GM23248 (cell line): ENCODE measurements at regions not wholly inside any gene's neighbourhood (a gene's known extent, or its start where the extent isn't known, plus 50 kb on each side); places are given as distances from the start of the nearest gene placed in this dataset.

ENCODE experiments used
- DNase-seq: peaks from one replicate; pipeline ENCODE4 v3.0.0-alpha.2; 2015
- H2AFZ ChIP-seq: fragments of 200-600 bp; sonication (generic); 2 replicates; pipeline ENCODE4 v1.6.1; 2016; ENCODE audit warnings: antibody characterized with exemption
- H3F3A ChIP-seq: fragments of 200-600 bp; sonication (generic); 2 replicates; pipeline ENCODE4 v1.6.1; 2016; ENCODE audit warnings: mild to moderate bottlenecking, antibody characterized with exemption, mixed run types; ENCODE audit not compliant: insufficient read depth
- H3K27ac ChIP-seq: fragments of 200-600 bp; sonication (generic); 2 replicates; pipeline ENCODE4 v1.5.1; 2016; ENCODE audit warnings: mild to moderate bottlenecking
- H3K27me3 ChIP-seq: fragments of 200-600 bp; sonication (generic); replicated peaks from 2 replicates; pipeline ENCODE4 v1.6.1; 2016; ENCODE audit warnings: mild to moderate bottlenecking; ENCODE audit not compliant: insufficient read depth
- H3K36me3 ChIP-seq: fragments of 200-600 bp; sonication (generic); 2 replicates; pipeline ENCODE4 v1.6.1; 2016; ENCODE audit warnings: low read depth, mild to moderate bottlenecking
- H3K4me1 ChIP-seq: fragments of 200-600 bp; sonication (generic); 2 replicates; pipeline ENCODE4 v1.6.1; 2016; ENCODE audit warnings: mild to moderate bottlenecking; ENCODE audit not compliant: insufficient read depth
- H3K4me2 ChIP-seq: fragments of 200-600 bp; sonication (generic); one replicate; pipeline ENCODE4 v1.6.1; 2016; ENCODE audit warnings: mild to moderate bottlenecking; ENCODE audit not compliant: unreplicated experiment
- H3K4me3 ChIP-seq: fragments of 200-600 bp; sonication (generic); 2 replicates; pipeline ENCODE4 v1.5.1; 2016; ENCODE audit warnings: mild to moderate bottlenecking
- H3K79me2 ChIP-seq: fragments of 200-600 bp; sonication (generic); 2 replicates; pipeline ENCODE4 v1.6.1; 2016; ENCODE audit warnings: mild to moderate bottlenecking; ENCODE audit not compliant: insufficient read depth
- H3K9ac ChIP-seq: fragments of 200-600 bp; sonication (generic); 2 replicates; pipeline ENCODE4 v1.6.1; 2016; ENCODE audit warnings: mild to moderate bottlenecking
- H3K9me2 ChIP-seq: fragments of 200-600 bp; sonication (generic); 2 replicates; pipeline ENCODE4 v1.6.1; 2016; ENCODE audit warnings: mixed run types, mild to moderate bottlenecking, moderate library complexity; ENCODE audit not compliant: insufficient read depth
- H3K9me3 ChIP-seq: fragments of 200-600 bp; sonication (generic); one replicate; pipeline ENCODE4 v1.6.1; 2017; ENCODE audit warnings: low read depth
- H4K20me1 ChIP-seq: fragments of 200-600 bp; sonication (generic); 2 replicates; pipeline ENCODE4 v1.6.0; 2016; ENCODE audit not compliant: insufficient read depth
- EZH2 ChIP-seq: fragments of 200-600 bp; sonication (generic); IDR thresholded peaks from 2 replicates; pipeline ENCODE4 v1.6.1; 2018; ENCODE audit warnings: antibody characterized with exemption, mild to moderate bottlenecking; ENCODE audit not compliant: insufficient read depth, poor library complexity, severe bottlenecking
- EZH2phosphoT487 ChIP-seq: fragments of 200-600 bp; sonication (generic); IDR thresholded peaks from 2 replicates; pipeline ENCODE4 v1.6.1; 2018; ENCODE audit warnings: antibody characterized with exemption, moderate library complexity, mild to moderate bottlenecking, low read depth; ENCODE audit not compliant: insufficient read depth
- WGBS, 2 experiments: methylation state at CpG; one replicate each; pipeline ENCODE4 v1.1.6; 2015 to 2017; ENCODE audit warnings: low lambda C conversion rate in 2 of 2, low coverage in 1 of 2; ENCODE audit errors: missing lambda C conversion rate in 2 of 2; 5-methylcytosine and 5-hydroxymethylcytosine counted together
- in situ Hi-C: fragments of 300-500 bp; cut with MboI; formaldehyde crosslinking; loops from 2 replicates; pipeline ENCODE4 v1.15.0; 2020

DNA sequence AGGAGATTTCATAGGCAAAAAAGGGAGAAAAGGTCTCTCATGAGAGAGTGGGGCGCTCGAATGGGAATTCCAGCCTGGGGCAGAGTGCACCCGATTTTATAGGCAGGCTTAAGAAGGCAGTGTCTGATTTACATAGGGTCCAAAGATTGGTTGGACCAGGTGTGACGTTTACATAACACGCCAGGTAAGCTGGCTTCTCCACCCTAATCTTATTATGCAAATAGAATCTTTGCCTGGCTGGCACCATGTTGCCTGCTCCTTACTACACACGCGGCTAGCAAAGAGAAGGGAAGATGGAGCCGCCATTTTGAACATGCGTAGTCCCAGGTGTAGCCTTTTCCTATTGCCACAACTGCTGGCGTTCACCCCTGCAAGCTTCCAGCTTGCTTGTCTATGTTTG, 103.7 kb downstream of the SLC16A1 start:
- Histone ChIP-seq H3K27ac (peak overlapping the region; percentile 56), H3K9ac (no peak overlapping the region), H3F3A (no peaks in the 10 kb centered on the region; the same call in 1 of the 2 replicates), H3K27me3 (no peaks in the 10 kb centered on the region), H3K4me1 (peaks cover 19% of the 10 kb centered on the region), H3K79me2 (peaks cover 20% of the 10 kb centered on the region), H4K20me1 (no peaks in the 10 kb centered on the region), H3K9me3 (no peaks in the 10 kb centered on the region), H3K36me3 (no peaks in the 10 kb centered on the region), H3K4me3 (no peak overlapping the region), H2AFZ (0 out of 2 replicates have a peak overlapping the region, but pooled peaks have one; percentile 18), H3K9me2 (no peaks in the 10 kb centered on the region), H3K4me2 (no peak overlapping the region)
- no peak for DNase-seq
- WGBS, 2 experiments = 84 to 88% methylated on average over 10 of the region's 10 CpGs
- in situ Hi-C loops = no loop called here
- no peak for TF ChIP-seq EZH2
- no peak for TF ChIP-seq EZH2phosphoT487

DNA sequence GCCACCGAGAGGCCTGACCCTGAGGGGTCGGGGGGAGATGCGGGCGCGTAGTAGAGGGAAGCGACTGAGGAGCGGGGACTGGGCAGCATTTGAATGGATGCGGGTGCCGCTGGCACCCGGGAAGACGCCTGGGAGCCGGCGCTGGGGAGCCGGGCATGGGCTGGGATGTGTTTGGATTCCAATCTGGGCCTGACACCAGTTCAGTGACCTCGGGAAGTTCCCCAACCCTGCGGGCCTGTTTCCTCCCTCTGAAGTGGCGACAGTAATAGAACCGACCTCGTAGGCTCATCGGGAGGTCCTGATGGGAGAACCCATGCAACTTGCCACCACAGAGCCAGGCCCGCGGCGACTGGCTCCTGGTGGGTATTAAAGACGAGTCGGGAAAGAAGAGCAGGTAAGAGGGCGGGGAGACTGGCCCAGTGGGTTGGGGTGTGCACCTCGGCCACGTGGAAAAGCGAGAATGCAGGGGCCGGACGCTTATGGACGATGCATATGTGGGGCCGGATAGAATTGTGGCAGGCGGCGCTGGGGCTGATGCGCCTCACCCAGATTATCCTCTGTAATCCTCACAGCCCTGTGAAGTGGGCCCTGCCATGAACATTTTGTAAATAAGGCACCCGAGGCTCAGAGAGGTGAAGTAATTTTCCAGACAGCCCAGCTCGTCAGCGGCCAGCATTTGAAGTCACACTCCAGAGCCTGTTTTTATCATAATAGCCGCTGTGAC, 105.8 kb downstream of the SLC16A1 start:
- in situ Hi-C loops = no loop called here
- peaks cover 3% of the 10 kb centered on the region; the same call in 1 of the 2 replicates for H3F3A ChIP-seq
- TF ChIP-seq EZH2phosphoT487 = no peak
- TF ChIP-seq EZH2 = no peak
- H3K9ac ChIP-seq = peak overlapping the region; percentile 69
- no peaks in the 10 kb centered on the region for H3K9me3 ChIP-seq
- H3K4me2 ChIP-seq = peak overlapping the region; percentile 84
- 24 to 32% methylated on average over 33 to 40 of the region's 40 CpGs for WGBS, 2 experiments
- H4K20me1 ChIP-seq = no peaks in the 10 kb centered on the region
- H3K79me2 ChIP-seq = peaks cover 20% of the 10 kb centered on the region
- DNase-seq = peak; percentile 42
- H2AFZ ChIP-seq = peak overlapping the region; percentile 95
- H3K27ac ChIP-seq = no peak overlapping the region
- H3K4me1 ChIP-seq = peaks cover 17% of the 10 kb centered on the region
- peak overlapping the region; percentile 67 for H3K4me3 ChIP-seq
- H3K36me3 ChIP-seq = no peaks in the 10 kb centered on the region
- no peaks in the 10 kb centered on the region for H3K27me3 ChIP-seq
- no peaks in the 10 kb centered on the region for H3K9me2 ChIP-seq

DNA sequence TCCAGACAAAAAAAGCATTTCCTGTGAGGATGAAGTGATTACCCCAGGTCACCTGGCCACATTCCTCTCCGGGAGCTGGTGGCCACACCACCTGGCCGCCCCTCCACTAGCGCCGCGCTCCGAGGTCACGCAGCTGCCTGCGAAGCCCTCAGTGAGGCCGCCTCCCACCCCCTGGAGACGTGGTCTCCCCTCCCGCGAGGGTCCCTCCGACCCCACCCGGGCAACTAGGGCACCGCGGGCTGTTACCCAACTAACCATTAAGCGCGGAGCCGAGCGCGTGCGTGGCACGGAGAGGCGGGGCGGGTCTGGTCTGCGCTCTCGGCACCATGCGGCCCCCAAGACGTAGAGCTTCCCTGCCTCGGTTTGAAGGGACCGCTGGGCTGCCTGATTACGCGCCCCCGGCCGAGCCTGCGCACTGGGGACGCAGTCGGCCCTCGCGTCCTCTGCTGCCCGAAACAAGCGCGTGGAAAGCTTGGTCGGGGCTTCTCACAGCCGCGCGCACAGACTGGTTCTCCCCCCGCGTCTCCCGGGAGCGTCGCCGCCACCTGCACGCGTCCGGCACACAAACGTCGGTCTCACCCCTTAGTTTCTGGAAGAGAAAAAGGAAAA, 106.5 kb downstream of the SLC16A1 start:
- H3F3A ChIP-seq = peaks cover 3% of the 10 kb centered on the region; the same call in 1 of the 2 replicates
- no peaks in the 10 kb centered on the region for H3K9me2 ChIP-seq
- in situ Hi-C loops = no loop called here
- no peaks in the 10 kb centered on the region for H3K36me3 ChIP-seq
- H3K27me3 ChIP-seq = no peaks in the 10 kb centered on the region
- peak overlapping the region; percentile 95 for H2AFZ ChIP-seq
- peak; percentile 68 for DNase-seq
- H3K27ac ChIP-seq = no peak overlapping the region
- H3K4me3 ChIP-seq = peak overlapping the region; percentile 67
- H3K79me2 ChIP-seq = peaks cover 20% of the 10 kb centered on the region
- H4K20me1 ChIP-seq = no peaks in the 10 kb centered on the region
- TF ChIP-seq EZH2 (no peak), EZH2phosphoT487 (no peak)
- H3K9me3 ChIP-seq = no peaks in the 10 kb centered on the region
- H3K4me1 ChIP-seq = peaks cover 13% of the 10 kb centered on the region
- peak overlapping the region; percentile 69 for H3K9ac ChIP-seq
- peak overlapping the region; percentile 84 for H3K4me2 ChIP-seq
- 2 to 3% methylated on average over 43 to 44 of the region's 58 CpGs for WGBS, 2 experiments

DNA sequence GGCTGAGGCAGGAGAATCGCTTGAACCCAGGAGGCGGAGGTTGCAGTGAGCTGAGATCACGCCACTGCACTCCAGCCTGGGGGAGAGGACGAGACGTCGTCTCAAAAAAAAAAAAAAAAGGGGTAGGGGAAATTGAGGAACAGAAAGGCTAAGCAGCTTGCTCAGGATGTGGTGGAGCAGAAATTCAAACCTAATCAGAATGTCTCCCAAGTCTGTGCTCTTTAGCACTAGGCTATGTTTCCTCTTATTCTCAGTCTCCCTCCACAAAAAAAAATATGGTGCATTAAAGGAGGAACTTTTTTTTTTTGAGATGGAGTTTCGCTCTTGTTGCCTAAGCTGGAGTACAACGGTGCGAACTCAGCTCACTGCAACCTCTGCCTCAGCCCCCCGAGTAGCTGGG, 114.2 kb downstream of the SLC16A1 start:
- Histone ChIP-seq H3K27me3 (no peaks in the 10 kb centered on the region), H3F3A (0 out of 2 replicates have a peak, but pooled peaks cover 3% of the 10 kb centered on the region), H2AFZ (no peak overlapping the region), H3K36me3 (no peaks in the 10 kb centered on the region), H3K4me1 (peaks cover 10% of the 10 kb centered on the region), H3K27ac (no peak overlapping the region), H3K9ac (no peak overlapping the region), H3K9me2 (no peaks in the 10 kb centered on the region), H3K79me2 (no peaks in the 10 kb centered on the region), H3K9me3 (no peaks in the 10 kb centered on the region), H4K20me1 (no peaks in the 10 kb centered on the region), H3K4me3 (no peak overlapping the region), H3K4me2 (no peak overlapping the region)
- TF ChIP-seq EZH2 = no peak
- no peak for TF ChIP-seq EZH2phosphoT487
- DNase-seq = no peak
- in situ Hi-C loops = no loop called here
- WGBS, 2 experiments = 90 to 93% methylated on average over 6 to 10 of the region's 10 CpGs
